VCaP (cell line): ENCODE measurements at regions not wholly inside any gene's neighbourhood (a gene's known extent, or its start where the extent isn't known, plus 50 kb on each side); places are given as distances from the start of the nearest gene placed in this dataset.

Experiments used
- H3K27ac ChIP-seq: fragments of 450-650 bp; 2 replicates; pipeline ENCODE4 v1.5.1; 2017
- CTCF ChIP-seq: fragments of 450-650 bp; conservative IDR thresholded peaks from 2 replicates; pipeline ENCODE4 v1.5.1; 2017; ENCODE audit warnings: mild to moderate bottlenecking, moderate library complexity

GRCh38 chr22:22157348-22157725, 87.2 kb upstream of the VPREB1 start:
- H3K27ac ChIP-seq, result peak overlapping the region; percentile 53; the same call in 1 of the 2 replicates

GRCh38 chr22:22156716-22157347, 87.8 kb upstream of the VPREB1 start:
- TF ChIP-seq CTCF, result peak; percentile 82
- peak overlapping the region; percentile 53; the same call in 1 of the 2 replicates for H3K27ac ChIP-seq

More at GRCh38 chr22:22157348-22157725, 87.2 kb upstream of the VPREB1 start:
- no peak for TF ChIP-seq CTCF

- no peak for TF ChIP-seq CTCF
- H3K27ac ChIP-seq, result no peak overlapping the region
Measured at GRCh38 chr22:22156348-22156715, 88.3 kb upstream of the VPREB1 start.

- H3K27ac ChIP-seq, result no peak overlapping the region
- TF ChIP-seq CTCF, result no peak
Measured at GRCh38 chr22:22155607-22156006, 89.0 kb upstream of the VPREB1 start.

- no peak overlapping the region for H3K27ac ChIP-seq
- TF ChIP-seq CTCF, result no peak
Measured at GRCh38 chr22:22155146-22155545, 89.4 kb upstream of the VPREB1 start.

- no peak overlapping the region for H3K27ac ChIP-seq
Measured at GRCh38 chr22:22154040-22154439, 90.5 kb upstream of the VPREB1 start.

GRCh38 chr22:22151308-22151707, 93.3 kb upstream of the VPREB1 start:
- no peak for TF ChIP-seq CTCF
- no peak overlapping the region for H3K27ac ChIP-seq

More at GRCh38 chr22:22154040-22154439, 90.5 kb upstream of the VPREB1 start:
- TF ChIP-seq CTCF, result no peak
